HEK293 (cell line): ENCODE measurements at regions not wholly inside any gene's neighbourhood (a gene's known extent, or its start where the extent isn't known, plus 50 kb on each side); places are given as distances from the start of the nearest gene placed in this dataset.

Experiments used
- CTCF ChIA-PET: fragments of 350-600 bp; formaldehyde crosslinking; extraction: SDS; loops from one replicate; lab custom pipeline; 2021; ENCODE audit warnings: antibody characterized with exemption; lab: Yijun Ruan, JAX
- POLR2A ChIA-PET: fragments of 300-600 bp; formaldehyde crosslinking; extraction: SDS; loops from one replicate; lab custom pipeline; 2020; ENCODE audit warnings: antibody characterized with exemption, inconsistent platforms; lab: Yijun Ruan, JAX
- H3K27ac ChIP-seq: fragments of 200-500 bp; sonication (Bioruptor generic); 2 replicates; pipeline ENCODE4 v1.5.1; 2014; ENCODE audit warnings: low read depth, low read length, control low read depth, inconsistent platforms; ENCODE audit errors: extremely low read depth
- H3K36me3 ChIP-seq, 2 experiments: fragments of 200-500 bp in 1 of 2; sonication (Bioruptor generic) in 1 of 2; 1 replicate in 1 of 2; 2 replicates in 1 of 2; pipeline ENCODE4 v1.5.1; 2014 to 2017; ENCODE audit warnings: inconsistent platforms in 2 of 2, low read length in 2 of 2; ENCODE audit not compliant: control insufficient read depth in 2 of 2, insufficient read depth in 1 of 2
- H3K4me1 ChIP-seq: fragments of 200-500 bp; sonication (Bioruptor generic); 2 replicates; pipeline ENCODE4 v1.5.1; 2014; ENCODE audit warnings: mild to moderate bottlenecking, low read length, inconsistent platforms; ENCODE audit not compliant: control insufficient read depth, insufficient read depth
- H3K4me3 ChIP-seq: 2 replicates; pipeline ENCODE4 v1.5.1; 2011; ENCODE audit warnings: low read depth, mild to moderate bottlenecking, control low read depth, low read length, moderate library complexity
- H3K9me3 ChIP-seq: fragments of 200-500 bp; sonication (Bioruptor generic); 2 replicates; pipeline ENCODE4 v1.5.1; 2014; ENCODE audit warnings: low read depth, low read length, inconsistent platforms; ENCODE audit not compliant: control insufficient read depth, insufficient read depth
- HOXD13 ChIP-seq: sonication (generic); formaldehyde crosslinking; IDR thresholded peaks from 2 replicates; pipeline ENCODE4 v1.8.0; 2022; ENCODE audit warnings: missing genetic modification reagents, borderline replicate concordance
- KLF16 ChIP-seq: fragments of 450-650 bp; formaldehyde crosslinking; IDR thresholded peaks from 2 replicates; pipeline ENCODE4 v1.5.1; 2017; ENCODE audit warnings: missing biosample characterization, missing genetic modification characterization
- RBAK ChIP-seq: fragments of 450-650 bp; formaldehyde crosslinking; IDR thresholded peaks from 2 replicates; pipeline ENCODE4 v1.5.1; 2016; ENCODE audit warnings: missing biosample characterization, missing genetic modification characterization
- SP3 ChIP-seq: fragments of 450-650 bp; formaldehyde crosslinking; IDR thresholded peaks from 2 replicates; pipeline ENCODE4 v1.5.1; 2016; ENCODE audit warnings: missing biosample characterization, missing genetic modification characterization
- ZFP3 ChIP-seq: fragments of 450-650 bp; formaldehyde crosslinking; IDR thresholded peaks from 2 replicates; pipeline ENCODE4 v1.5.1; 2016; ENCODE audit warnings: low read depth, missing biosample characterization, missing genetic modification characterization
- ZNF148 ChIP-seq: fragments of 450-650 bp; formaldehyde crosslinking; IDR thresholded peaks from 2 replicates; pipeline ENCODE4 v1.5.0; 2017; ENCODE audit warnings: missing biosample characterization, missing genetic modification characterization, borderline replicate concordance
- ZNF18 ChIP-seq: fragments of 450-650 bp; formaldehyde crosslinking; IDR thresholded peaks from 2 replicates; pipeline ENCODE4 v1.5.1; 2016; ENCODE audit warnings: missing biosample characterization, missing genetic modification characterization
- ZNF221 ChIP-seq: fragments of 450-650 bp; formaldehyde crosslinking; IDR thresholded peaks from 2 replicates; pipeline ENCODE4 v1.5.1; 2017; ENCODE audit warnings: missing biosample characterization, missing genetic modification characterization, borderline replicate concordance
- ZNF302 ChIP-seq: fragments of 450-650 bp; formaldehyde crosslinking; IDR thresholded peaks from 2 replicates; pipeline ENCODE4 v1.5.1; 2016; ENCODE audit warnings: missing biosample characterization, missing genetic modification characterization, low read depth
- ZNF350 ChIP-seq: fragments of 450-650 bp; formaldehyde crosslinking; IDR thresholded peaks from 2 replicates; pipeline ENCODE4 v1.5.0; 2017; ENCODE audit warnings: missing biosample characterization, mild to moderate bottlenecking, missing genetic modification characterization
- ZNF629 ChIP-seq: fragments of 450-650 bp; formaldehyde crosslinking; IDR thresholded peaks from 2 replicates; pipeline ENCODE4 v1.5.1; 2017; ENCODE audit warnings: missing biosample characterization, missing genetic modification characterization
- ZNF639 ChIP-seq: fragments of 450-650 bp; formaldehyde crosslinking; IDR thresholded peaks from 2 replicates; pipeline ENCODE4 v1.5.1; 2016; ENCODE audit warnings: missing biosample characterization, missing genetic modification characterization
- TF ChIP-seq, protein P1 (sequence below): fragments of 450-650 bp; formaldehyde crosslinking; IDR thresholded peaks from 2 replicates; pipeline ENCODE4 v1.5.1; 2016; ENCODE audit warnings: missing biosample characterization, missing genetic modification characterization
- TF ChIP-seq, protein P2 (sequence below): fragments of 450-650 bp; formaldehyde crosslinking; IDR thresholded peaks from 2 replicates; pipeline ENCODE4 v1.5.1; 2016; ENCODE audit warnings: missing biosample characterization, missing genetic modification characterization
- TF ChIP-seq, protein P3 (sequence below): fragments of 450-650 bp; formaldehyde crosslinking; IDR thresholded peaks from 2 replicates; pipeline ENCODE4 v1.5.1; 2016; ENCODE audit warnings: missing biosample characterization, missing genetic modification characterization

GRCh38 chrX:27915617-27916016 lies 65.6 kb downstream of the DCAF8L1 start:
- Histone ChIP-seq H3K4me3 (no peak overlapping the region), H3K27ac (no peak overlapping the region), H3K36me3 (no peaks in the 10 kb centered on the region), H3K4me1 (no peaks in the 10 kb centered on the region), H3K9me3 (no peaks in the 10 kb centered on the region)
- POLR2A ChIA-PET: no interaction called here
- CTCF ChIA-PET: no interaction called here
- TF ChIP-seq HOXD13 (no peak), SP3 (tag by site-specific recombination) (no peak), ZNF350 (tag by site-specific recombination) (no peak), ZNF302 (tag by site-specific recombination) (no peak), RBAK (tag by site-specific recombination) (no peak), ZNF221 (tag by site-specific recombination) (no peak), KLF16 (tag by site-specific recombination) (no peak), ZNF18 (tag by site-specific recombination) (no peak), ZFP3 (tag by site-specific recombination) (no peak), ZNF629 (tag by site-specific recombination) (no peak), ZNF639 (tag by site-specific recombination) (no peak), ZNF148 (no peak)
- TF ChIP-seq, protein P1, sequence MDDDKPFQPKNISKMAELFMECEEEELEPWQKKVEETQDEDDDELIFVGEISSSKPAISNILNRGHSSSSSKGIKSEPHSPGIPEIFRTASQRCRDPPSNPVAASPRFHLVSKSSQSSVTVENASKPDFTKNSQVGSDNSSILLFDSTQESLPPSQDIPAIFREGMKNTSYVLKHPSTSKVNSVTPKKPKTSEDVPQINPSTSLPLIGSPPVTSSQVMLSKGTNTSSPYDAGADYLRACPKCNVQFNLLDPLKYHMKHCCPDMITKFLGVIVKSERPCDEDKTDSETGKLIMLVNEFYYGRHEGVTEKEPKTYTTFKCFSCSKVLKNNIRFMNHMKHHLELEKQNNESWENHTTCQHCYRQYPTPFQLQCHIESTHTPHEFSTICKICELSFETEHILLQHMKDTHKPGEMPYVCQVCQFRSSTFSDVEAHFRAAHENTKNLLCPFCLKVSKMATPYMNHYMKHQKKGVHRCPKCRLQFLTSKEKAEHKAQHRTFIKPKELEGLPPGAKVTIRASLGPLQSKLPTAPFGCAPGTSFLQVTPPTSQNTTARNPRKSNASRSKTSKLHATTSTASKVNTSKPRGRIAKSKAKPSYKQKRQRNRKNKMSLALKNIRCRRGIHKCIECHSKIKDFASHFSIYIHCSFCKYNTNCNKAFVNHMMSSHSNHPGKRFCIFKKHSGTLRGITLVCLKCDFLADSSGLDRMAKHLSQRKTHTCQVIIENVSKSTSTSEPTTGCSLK (tag by site-specific recombination): no peak
- TF ChIP-seq, protein P2, sequence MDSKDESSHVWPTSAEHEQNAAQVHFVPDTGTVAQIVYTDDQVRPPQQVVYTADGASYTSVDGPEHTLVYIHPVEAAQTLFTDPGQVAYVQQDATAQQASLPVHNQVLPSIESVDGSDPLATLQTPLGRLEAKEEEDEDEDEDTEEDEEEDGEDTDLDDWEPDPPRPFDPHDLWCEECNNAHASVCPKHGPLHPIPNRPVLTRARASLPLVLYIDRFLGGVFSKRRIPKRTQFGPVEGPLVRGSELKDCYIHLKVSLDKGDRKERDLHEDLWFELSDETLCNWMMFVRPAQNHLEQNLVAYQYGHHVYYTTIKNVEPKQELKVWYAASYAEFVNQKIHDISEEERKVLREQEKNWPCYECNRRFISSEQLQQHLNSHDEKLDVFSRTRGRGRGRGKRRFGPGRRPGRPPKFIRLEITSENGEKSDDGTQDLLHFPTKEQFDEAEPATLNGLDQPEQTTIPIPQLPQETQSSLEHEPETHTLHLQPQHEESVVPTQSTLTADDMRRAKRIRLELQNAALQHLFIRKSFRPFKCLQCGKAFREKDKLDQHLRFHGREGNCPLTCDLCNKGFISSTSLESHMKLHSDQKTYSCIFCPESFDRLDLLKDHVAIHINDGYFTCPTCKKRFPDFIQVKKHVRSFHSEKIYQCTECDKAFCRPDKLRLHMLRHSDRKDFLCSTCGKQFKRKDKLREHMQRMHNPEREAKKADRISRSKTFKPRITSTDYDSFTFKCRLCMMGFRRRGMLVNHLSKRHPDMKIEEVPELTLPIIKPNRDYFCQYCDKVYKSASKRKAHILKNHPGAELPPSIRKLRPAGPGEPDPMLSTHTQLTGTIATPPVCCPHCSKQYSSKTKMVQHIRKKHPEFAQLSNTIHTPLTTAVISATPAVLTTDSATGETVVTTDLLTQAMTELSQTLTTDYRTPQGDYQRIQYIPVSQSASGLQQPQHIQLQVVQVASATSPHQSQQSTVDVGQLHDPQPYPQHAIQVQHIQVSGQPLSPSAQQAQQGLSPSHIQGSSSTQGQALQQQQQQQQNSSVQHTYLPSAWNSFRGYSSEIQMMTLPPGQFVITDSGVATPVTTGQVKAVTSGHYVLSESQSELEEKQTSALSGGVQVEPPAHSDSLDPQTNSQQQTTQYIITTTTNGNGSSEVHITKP (tag by site-specific recombination): no peak
- TF ChIP-seq, protein P3, sequence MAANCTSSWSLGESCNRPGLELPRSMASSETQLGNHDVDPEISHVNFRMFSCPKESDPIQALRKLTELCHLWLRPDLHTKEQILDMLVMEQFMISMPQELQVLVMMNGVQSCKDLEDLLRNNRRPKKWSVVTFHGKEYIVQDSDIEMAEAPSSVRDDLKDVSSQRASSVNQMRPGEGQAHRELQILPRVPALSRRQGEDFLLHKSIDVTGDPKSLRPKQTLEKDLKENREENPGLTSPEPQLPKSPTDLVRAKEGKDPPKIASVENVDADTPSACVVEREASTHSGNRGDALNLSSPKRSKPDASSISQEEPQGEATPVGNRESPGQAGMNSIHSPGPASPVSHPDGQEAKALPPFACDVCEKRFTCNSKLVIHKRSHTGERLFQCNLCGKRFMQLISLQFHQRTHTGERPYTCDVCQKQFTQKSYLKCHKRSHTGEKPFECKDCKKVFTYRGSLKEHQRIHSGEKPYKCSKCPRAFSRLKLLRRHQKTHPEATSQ (tag by site-specific recombination): no peak
